H1 (cell line): ENCODE measurements at regions not wholly inside any gene's neighbourhood (a gene's known extent, or its start where the extent isn't known, plus 50 kb on each side); places are given as distances from the start of the nearest gene placed in this dataset.

ENCODE experiments used
- CTCF ChIA-PET: fragments of 300-600 bp; sonication (Branson Sonifier 250); formaldehyde crosslinking; loops from one replicate; lab custom pipeline; 2021; ENCODE audit not compliant: partially characterized antibody; lab: Charles Lee
- POLR2A ChIA-PET: fragments of 300-600 bp; sonication (Branson Sonifier 250); formaldehyde crosslinking; loops from one replicate; lab custom pipeline; 2021; ENCODE audit warnings: inconsistent platforms; ENCODE audit not compliant: partially characterized antibody; lab: Charles Lee
- DNase-seq, 2 experiments: peaks; one replicate each; pipeline versions ENCODE4 v3.0.0 to v3.0.0-alpha.2; 2010 to 2022; ENCODE audit warnings: low spot score in 2 of 2, low read depth in 1 of 2, mixed read lengths in 1 of 2
- FAIRE-seq: peaks from 2 replicates; lab custom pipeline; 2011; peaks lifted over from hg19 to GRCh38; lab: Jason Lieb, UNC
- H2AFZ ChIP-seq: 2 replicates; pipeline ENCODE4 v1.8.1; 2012; ENCODE audit warnings: low read length, inconsistent platforms
- H2AK5ac ChIP-seq: 2 replicates; pipeline ENCODE4 v1.6.1; 2013; ENCODE audit warnings: low read depth, low read length
- H2BK120ac ChIP-seq: replicated peaks from 2 replicates; pipeline ENCODE3; 2013; ENCODE audit warnings: low read depth, low read length, inconsistent platforms
- H2BK12ac ChIP-seq: 2 replicates; pipeline ENCODE4 v1.6.1; 2013; ENCODE audit warnings: low read depth, low read length
- H2BK15ac ChIP-seq: 2 replicates; pipeline ENCODE4 v1.6.1; 2013; ENCODE audit warnings: low read length
- H2BK20ac ChIP-seq: 2 replicates; pipeline ENCODE4 v1.6.1; 2013; ENCODE audit warnings: low read length
- H2BK5ac ChIP-seq: 2 replicates; pipeline ENCODE4 v1.6.1; 2013; ENCODE audit warnings: low read depth, low read length
- H3K14ac ChIP-seq: 2 replicates; pipeline ENCODE4 v1.6.1; 2013; ENCODE audit warnings: inconsistent platforms; ENCODE audit not compliant: insufficient read length
- H3K18ac ChIP-seq: 2 replicates; pipeline ENCODE4 v1.6.1; 2013; ENCODE audit warnings: low read length; ENCODE audit errors: extremely low read depth
- H3K23ac ChIP-seq: 2 replicates; pipeline ENCODE4 v1.6.1; 2013; ENCODE audit warnings: inconsistent platforms; ENCODE audit not compliant: insufficient read length
- H3K23me2 ChIP-seq: 2 replicates; pipeline ENCODE4 v1.6.1; 2013; ENCODE audit warnings: low read depth, low read length
- H3K27ac ChIP-seq: 2 replicates; pipeline ENCODE4 v1.6.1; 2011; ENCODE audit warnings: low read depth, low read length, inconsistent platforms
- H3K27me3 ChIP-seq, 4 experiments: replicated peaks in 1 of 4; 1 replicate in 1 of 4; 2 replicates in 3 of 4; pipeline versions ENCODE4 v1.6.1 to v1.8.1; 2011 to 2013; ENCODE audit warnings: low read length in 3 of 4, mild to moderate bottlenecking in 3 of 4, inconsistent platforms in 2 of 4, mixed read lengths in 2 of 4, moderate library complexity in 1 of 4; ENCODE audit not compliant: control insufficient read depth in 3 of 4, insufficient read depth in 3 of 4; ENCODE audit errors: extremely low read depth in 1 of 4
- H3K36me3 ChIP-seq, 4 experiments: 2 replicates each; pipeline versions ENCODE4 v1.6.1 to v1.8.1; 2011 to 2013; ENCODE audit warnings: mild to moderate bottlenecking in 4 of 4, low read length in 3 of 4, moderate library complexity in 2 of 4, control low read depth in 1 of 4, inconsistent platforms in 1 of 4; ENCODE audit not compliant: insufficient read depth in 4 of 4, control insufficient read depth in 2 of 4
- H3K4ac ChIP-seq: replicated peaks from 2 replicates; pipeline ENCODE3; 2013; ENCODE audit warnings: low read length, low read depth, mixed read lengths, inconsistent platforms; ENCODE audit not compliant: insufficient read length
- H3K4me1 ChIP-seq, 4 experiments: replicated peaks in 1 of 4; 1 replicate in 1 of 4; 2 replicates in 3 of 4; pipeline versions ENCODE4 v1.6.1 to v1.8.1; 2011 to 2013; ENCODE audit warnings: low read length in 3 of 4, inconsistent platforms in 2 of 4, mixed read lengths in 1 of 4; ENCODE audit not compliant: insufficient read depth in 4 of 4, control insufficient read depth in 3 of 4
- H3K4me2 ChIP-seq, 2 experiments: 2 replicates each; pipeline versions ENCODE4 v1.6.1 to v1.8.1; 2011 to 2013; ENCODE audit warnings: low read depth in 2 of 2, low read length in 2 of 2, control low read depth in 1 of 2, inconsistent platforms in 1 of 2, mild to moderate bottlenecking in 1 of 2; ENCODE audit not compliant: insufficient read depth in 1 of 2
- H3K4me3 ChIP-seq, 4 experiments: fragments of 200-600, 300-600 bp in 1 of 4; sonication (generic), shearing (Covaris generic), sonication (Bioruptor Twin) in 1 of 4; 2 replicates each; pipeline versions ENCODE4 v1.5.1 to v1.8.1; 2011 to 2016; ENCODE audit warnings: low read length in 4 of 4, low read depth in 3 of 4, control low read depth in 2 of 4, inconsistent platforms in 2 of 4, mild to moderate bottlenecking in 2 of 4, mixed read lengths in 1 of 4, moderate library complexity in 1 of 4; ENCODE audit not compliant: insufficient read depth in 2 of 4; ENCODE audit errors: extremely low read depth in 1 of 4
- H3K56ac ChIP-seq: replicated peaks from 2 replicates; pipeline ENCODE3; 2013; ENCODE audit warnings: low read depth, mild to moderate bottlenecking, mixed read lengths, low read length, inconsistent platforms; ENCODE audit not compliant: insufficient read length
- H3K79me1 ChIP-seq: 2 replicates; pipeline ENCODE4 v1.6.1; 2013; ENCODE audit warnings: low read depth, low read length, control low read depth
- H3K79me2 ChIP-seq, 2 experiments: 2 replicates each; pipeline versions ENCODE4 v1.6.1 to v1.8.1; 2012 to 2013; ENCODE audit warnings: low read length in 2 of 2, mild to moderate bottlenecking in 2 of 2, inconsistent platforms in 1 of 2; ENCODE audit not compliant: insufficient read depth in 2 of 2, control insufficient read depth in 1 of 2
- H3K9ac ChIP-seq, 4 experiments: replicated peaks in 1 of 4; 1 replicate in 1 of 4; 2 replicates in 3 of 4; pipeline versions ENCODE4 v1.6.1 to v1.8.1; 2011 to 2013; ENCODE audit warnings: low read depth in 3 of 4, low read length in 3 of 4, control low read depth in 2 of 4, mild to moderate bottlenecking in 2 of 4, moderate library complexity in 2 of 4, inconsistent platforms in 1 of 4; ENCODE audit errors: extremely low read depth in 1 of 4
- H3K9me3 ChIP-seq, 2 experiments: 2 replicates each; pipeline versions ENCODE4 v1.6.1 to v1.8.1; 2012 to 2013; ENCODE audit warnings: mild to moderate bottlenecking in 2 of 2, moderate library complexity in 2 of 2, control low read depth in 1 of 2, inconsistent platforms in 1 of 2, low read depth in 1 of 2, low read length in 1 of 2, mixed read lengths in 1 of 2; ENCODE audit not compliant: insufficient read depth in 2 of 2
- H4K20me1 ChIP-seq, 2 experiments: replicated peaks in 1 of 2; 2 replicates each; pipeline versions ENCODE3 to v1.8.1; 2011 to 2013; ENCODE audit warnings: inconsistent platforms in 2 of 2, low read length in 2 of 2, mild to moderate bottlenecking in 1 of 2; ENCODE audit not compliant: insufficient read depth in 2 of 2, control insufficient read depth in 1 of 2
- H4K5ac ChIP-seq: 2 replicates; pipeline ENCODE4 v1.6.1; 2013; ENCODE audit warnings: low read length, low read depth, mixed read lengths, inconsistent platforms; ENCODE audit not compliant: insufficient read length
- H4K8ac ChIP-seq: 2 replicates; pipeline ENCODE4 v1.8.0; 2013; ENCODE audit warnings: mild to moderate bottlenecking, moderate library complexity, low read length, inconsistent platforms; ENCODE audit not compliant: insufficient read depth; ENCODE audit errors: extremely low read depth
- H4K91ac ChIP-seq: replicated peaks from 2 replicates; pipeline ENCODE3; 2013; ENCODE audit warnings: low read length, mixed read lengths, inconsistent platforms; ENCODE audit not compliant: insufficient read length
- FOSL1 ChIP-seq: IDR thresholded peaks from 2 replicates; pipeline ENCODE4 v1.6.1; 2011; ENCODE audit warnings: mild to moderate bottlenecking, low read depth, low read length, moderate library complexity; ENCODE audit not compliant: insufficient read depth
- WGBS, 2 experiments: shearing (Covaris generic) in 1 of 2; methylation state at CpG; one replicate each; pipeline versions ENCODE4 v1.1.6 to v1.1.7; 2013 to 2015; ENCODE audit warnings: low lambda C conversion rate in 2 of 2, mixed read lengths in 2 of 2, inconsistent platforms in 1 of 2, low coverage in 1 of 2, missing lambda C conversion rate in 1 of 2; ENCODE audit not compliant: insufficient replicate concordance in 2 of 2, insufficient coverage in 1 of 2, insufficient read length in 1 of 2; ENCODE audit errors: extremely low coverage in 1 of 2, missing lambda C conversion rate in 1 of 2; 5-methylcytosine and 5-hydroxymethylcytosine counted together

DNA sequence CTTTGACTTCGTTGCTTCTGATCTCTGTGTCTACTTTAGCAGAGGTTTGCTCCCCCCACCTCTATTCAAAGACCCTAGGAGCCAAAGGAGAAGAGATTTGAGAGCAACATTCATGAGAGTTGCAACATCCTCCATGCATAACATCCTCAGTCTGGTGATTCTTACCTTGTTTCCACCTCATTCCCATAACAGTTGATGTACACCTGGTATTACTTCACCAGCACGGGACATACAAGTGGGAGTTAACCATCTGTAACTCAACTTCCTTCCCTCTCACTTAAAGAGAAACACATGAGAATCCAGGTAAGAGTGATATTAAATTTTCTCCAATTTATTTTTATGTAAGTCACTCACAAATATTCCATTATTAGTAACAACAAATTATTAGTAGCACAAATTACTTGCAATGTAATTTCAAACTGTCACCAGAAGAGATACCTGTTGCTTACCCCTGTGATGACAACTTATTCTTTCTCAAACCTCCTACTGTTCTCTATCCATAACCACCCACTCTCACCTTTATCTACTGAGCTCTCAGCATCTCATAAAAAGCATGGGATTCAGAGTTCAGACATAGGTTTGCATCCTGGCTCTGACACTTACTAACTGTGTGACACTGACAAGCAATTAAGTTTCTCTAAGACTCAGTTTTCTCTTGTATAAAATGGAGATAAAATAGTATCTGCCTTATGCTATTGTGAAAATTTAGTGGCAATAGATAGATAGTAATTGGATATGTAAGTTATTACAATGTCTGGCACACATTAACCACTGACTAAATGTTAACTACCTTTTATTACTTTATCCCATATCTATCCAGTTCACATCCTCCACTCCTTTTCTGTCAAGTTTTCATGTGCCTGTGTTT is 184.6 kb upstream of the SRD5A2 start:
- Histone ChIP-seq H4K8ac (no peak overlapping the region), H4K91ac (no peak overlapping the region), H2BK20ac (no peak overlapping the region), H3K9ac (no peak overlapping the region), H4K20me1 (no peaks in the 10 kb centered on the region), H3K9me3 (peaks cover 3 to 31% of the 10 kb centered on the region in 2 experiments; a peak in 2 of 4 replicates), H3K4ac (no peak overlapping the region), H3K56ac (no peak overlapping the region), H3K4me1 (no peaks in the 10 kb centered on the region), H3K27me3 (no peaks in the 10 kb centered on the region), H3K79me2 (no peaks in the 10 kb centered on the region), H2AFZ (no peak overlapping the region), H4K5ac (no peak overlapping the region), H3K79me1 (no peaks in the 10 kb centered on the region), H3K36me3 (no peaks in the 10 kb centered on the region), H3K23me2 (no peaks in the 10 kb centered on the region), H2BK120ac (no peak overlapping the region), H2BK12ac (no peak overlapping the region), H3K14ac (no peak overlapping the region), H3K23ac (no peak overlapping the region), H3K4me3 (no peak overlapping the region), H3K4me2 (no peak overlapping the region), H2BK15ac (no peak overlapping the region), H3K18ac (no peak overlapping the region), H3K27ac (no peak overlapping the region), H2AK5ac (no peak overlapping the region), H2BK5ac (no peak overlapping the region)
- 75% methylated on average over 2 of the region's 2 CpGs; no CpG with 5 or more reads in 1 of the 2 experiments for WGBS, 2 experiments
- TF ChIP-seq FOSL1 = no peak
- FAIRE-seq = no peak
- DNase-seq = no peak
- ChIA-PET POLR2A (no interaction called here), CTCF (no interaction called here)
